ENCODE measurements at regions not wholly inside any gene's neighbourhood (a gene's known extent, or its start where the extent isn't known, plus 50 kb on each side); places are given as distances from the start of the nearest gene placed in this dataset.

- no peak for ATAC-seq
- Mint-ChIP-seq H3K36me3 (peaks cover 4% of the 10 kb centered on the region; the same call in 1 of the 2 replicates), H3K4me3 (no peak overlapping the region), H3K9me3 (peaks cover 30% of the 10 kb centered on the region), H3K27me3 (ENCODE audit: low read depth) (no peaks in the 10 kb centered on the region), H3K27ac (no peak overlapping the region), H3K4me1 (peaks cover 4% of the 10 kb centered on the region)
- ChIA-PET POLR2A (no interaction called here), CTCF (interaction anchor here (1.0 kb wide), 1 partner anchor 12 kb away, joined by 3 read pairs; no protein-coding TSS in a partner anchor)
- no peak for DNase-seq (ENCODE audit: low spot score)
- no peak for TF ChIP-seq ZBTB21 (CRISPR knock-in tag; IDR thresholded peaks at IDR 0.05; ENCODE audit: borderline replicate concordance)
- TF ChIP-seq ARID4B (CRISPR knock-in tag; IDR thresholded peaks at IDR 0.05; ENCODE audit: borderline replicate concordance), result no peak
- TF ChIP-seq SMAD4 (CRISPR knock-in tag; IDR thresholded peaks at IDR 0.05), result no peak
- no peak for TF ChIP-seq KAT7 (CRISPR knock-in tag; IDR thresholded peaks at IDR 0.05; ENCODE audit: borderline replicate concordance)
- no peak for TF ChIP-seq NFATC4 (CRISPR knock-in tag; IDR thresholded peaks at IDR 0.05)
- no peak for TF ChIP-seq SP1 (CRISPR knock-in tag; conservative IDR thresholded peaks at IDR 0.05)
- TF ChIP-seq ETV6 (CRISPR knock-in tag; IDR thresholded peaks at IDR 0.05), result no peak
- no peak for TF ChIP-seq FOXJ3 (CRISPR knock-in tag; IDR thresholded peaks at IDR 0.05; ENCODE audit: borderline replicate concordance)
- TF ChIP-seq IRF2 (CRISPR knock-in tag; IDR thresholded peaks at IDR 0.05; ENCODE audit: borderline replicate concordance, low read depth), result no peak
- TF ChIP-seq E2F5 (CRISPR knock-in tag; IDR thresholded peaks at IDR 0.05), result no peak
- TF ChIP-seq NFYB (CRISPR knock-in tag; conservative IDR thresholded peaks at IDR 0.05; ENCODE audit: low read depth), result no peak
- no peak for TF ChIP-seq E2F4 (CRISPR knock-in tag; IDR thresholded peaks at IDR 0.05; ENCODE audit: borderline replicate concordance, low read depth)
- TF ChIP-seq ERG (CRISPR knock-in tag; IDR thresholded peaks at IDR 0.05), result no peak
Measured at GRCh38 chr6:82795940-82796339, 269.7 kb downstream of the UBE3D start.

GRCh38 chr6:82801083-82801482, 264.6 kb downstream of the UBE3D start:
- Mint-ChIP-seq H3K27me3 (ENCODE audit: low read depth) (no peaks in the 10 kb centered on the region), H3K36me3 (peaks cover 15% of the 10 kb centered on the region), H3K4me3 (no peak overlapping the region), H3K4me1 (no peaks in the 10 kb centered on the region), H3K9me3 (peaks cover 45% of the 10 kb centered on the region), H3K27ac (no peak overlapping the region)
- ATAC-seq (no peak), DNase-seq (ENCODE audit: low spot score) (no peak)
- ChIA-PET POLR2A (no interaction called here), CTCF (no interaction called here)
- TF ChIP-seq ZNF532 (CRISPR knock-in tag; IDR thresholded peaks at IDR 0.05; ENCODE audit: borderline replicate concordance), result no peak
- no peak for TF ChIP-seq RORB (CRISPR knock-in tag; IDR thresholded peaks at IDR 0.05)
- no peak for TF ChIP-seq ZNF416 (CRISPR knock-in tag; IDR thresholded peaks at IDR 0.05)
- no peak for TF ChIP-seq NFE2L1 (CRISPR knock-in tag; IDR thresholded peaks at IDR 0.05)
- no peak for TF ChIP-seq FOXJ3 (CRISPR knock-in tag; IDR thresholded peaks at IDR 0.05; ENCODE audit: borderline replicate concordance)
- no peak for TF ChIP-seq PREB (CRISPR knock-in tag; IDR thresholded peaks at IDR 0.05; ENCODE audit: borderline replicate concordance)
- no peak for TF ChIP-seq ATF3 (CRISPR knock-in tag; conservative IDR thresholded peaks at IDR 0.05)
- TF ChIP-seq ZSCAN18 (CRISPR knock-in tag; IDR thresholded peaks at IDR 0.05), result no peak
- no peak for TF ChIP-seq MXD4 (CRISPR knock-in tag; IDR thresholded peaks at IDR 0.05; ENCODE audit: borderline replicate concordance)
